ENCODE measurements at regions not wholly inside any gene's neighbourhood (a gene's known extent, or its start where the extent isn't known, plus 50 kb on each side); places are given as distances from the start of the nearest gene placed in this dataset.

- no peak for TF ChIP-seq CTCF (IDR thresholded peaks at IDR 0.05; ENCODE audit: control insufficient read depth, extremely low read depth, insufficient read depth)
- DNase-seq (ENCODE audit: low read depth) = no peak
- no peak overlapping the region for H3K4me3 ChIP-seq (ENCODE audit: low read depth, low read length)
Observed at GRCh38 chr10:117748058-117748457, 205.5 kb downstream of the EMX2 start.

- DNase-seq (ENCODE audit: low read depth) = no peak
- no peak for TF ChIP-seq CTCF (IDR thresholded peaks at IDR 0.05; ENCODE audit: control insufficient read depth, extremely low read depth, insufficient read depth)
- H3K4me3 ChIP-seq (ENCODE audit: low read depth, low read length) = no peak overlapping the region
Observed at GRCh38 chr10:117750616-117751015, 208.1 kb downstream of the EMX2 start.

- no peak for DNase-seq (ENCODE audit: low read depth)
- no peak for TF ChIP-seq CTCF (IDR thresholded peaks at IDR 0.05; ENCODE audit: control insufficient read depth, extremely low read depth, insufficient read depth)
- H3K4me3 ChIP-seq (ENCODE audit: low read depth, low read length) = no peak overlapping the region
Observed at GRCh38 chr10:117751259-117751658, 208.7 kb downstream of the EMX2 start.

GRCh38 chr10:117752103-117752502 lies 209.6 kb downstream of the EMX2 start:
- TF ChIP-seq CTCF (IDR thresholded peaks at IDR 0.05; ENCODE audit: control insufficient read depth, extremely low read depth, insufficient read depth) = peak; percentile 10; the same call in 1 of the 2 replicates
- DNase-seq (ENCODE audit: low read depth) = no peak
- H3K4me3 ChIP-seq (ENCODE audit: low read depth, low read length) = no peak overlapping the region

- TF ChIP-seq CTCF (IDR thresholded peaks at IDR 0.05; ENCODE audit: control insufficient read depth, extremely low read depth, insufficient read depth) = no peak
- no peak for DNase-seq (ENCODE audit: low read depth)
- no peak overlapping the region for H3K4me3 ChIP-seq (ENCODE audit: low read depth, low read length)
Observed at GRCh38 chr10:117754770-117755658, 212.5 kb downstream of the EMX2 start.

GRCh38 chr10:117755659-117756014 lies 213.1 kb downstream of the EMX2 start:
- H3K4me3 ChIP-seq (ENCODE audit: low read depth, low read length) = no peak overlapping the region
- no peak for DNase-seq (ENCODE audit: low read depth)
- TF ChIP-seq CTCF (IDR thresholded peaks at IDR 0.05; ENCODE audit: control insufficient read depth, extremely low read depth, insufficient read depth) = no peak
